PC-9 (cell line): ENCODE measurements at regions not wholly inside any gene's neighbourhood (a gene's known extent, or its start where the extent isn't known, plus 50 kb on each side); places are given as distances from the start of the nearest gene placed in this dataset.

Experiments used
- BruUV-seq: library from RNA; stranded (reverse); fragments of 400-500 nt; replicated peaks from 2 replicates; lab custom pipeline; 2021; lab: Mats Ljungman, UMichigan
- CTCF ChIA-PET: fragments of 300-600 bp; sonication (Branson Sonifier 250); formaldehyde crosslinking; loops from one replicate; lab custom pipeline; 2022; ENCODE audit warnings: antibody characterized with exemption; lab: Charles Lee
- POLR2A ChIA-PET: fragments of 300-600 bp; sonication (Branson Sonifier 250); formaldehyde crosslinking; loops from one replicate; lab custom pipeline; 2022; ENCODE audit warnings: antibody characterized with exemption; ENCODE audit not compliant: unreplicated experiment; lab: Charles Lee
- DNase-seq, 2 experiments: peaks; one replicate each; pipeline versions ENCODE4 v3.0.0 to v3.0.0-alpha.2; 2015 to 2022; ENCODE audit warnings: mixed read lengths in 1 of 2
- H2AFZ ChIP-seq: fragments of 200-600 bp; sonication (generic); 2 replicates; pipeline ENCODE4 v1.8.1; 2017; ENCODE audit warnings: antibody characterized with exemption
- H3F3A ChIP-seq: fragments of 200-600 bp; sonication (generic); 2 replicates; pipeline ENCODE4 v1.8.1; 2017; ENCODE audit warnings: antibody characterized with exemption, mild to moderate bottlenecking, low read depth; ENCODE audit not compliant: insufficient read depth
- H3K27ac ChIP-seq: fragments of 200-600 bp; sonication (generic); 2 replicates; pipeline ENCODE4 v1.6.1; 2016; ENCODE audit warnings: mixed run types
- H3K27me3 ChIP-seq: fragments of 200-600 bp; sonication (generic); 2 replicates; pipeline ENCODE4 v1.6.1; 2016; ENCODE audit warnings: low read depth, mixed run types; ENCODE audit not compliant: insufficient read depth
- H3K36me3 ChIP-seq: fragments of 200-600 bp; sonication (generic); 2 replicates; pipeline ENCODE4 v1.6.1; 2016; ENCODE audit warnings: low read depth, mixed run types
- H3K4me1 ChIP-seq: fragments of 200-600 bp; sonication (generic); replicated peaks from 2 replicates; pipeline ENCODE4 v1.6.1; 2016; ENCODE audit warnings: mixed run types; ENCODE audit not compliant: insufficient read depth
- H3K4me2 ChIP-seq: fragments of 200-600 bp; sonication (generic); 2 replicates; pipeline ENCODE4 v1.6.1; 2017; ENCODE audit warnings: mixed run types
- H3K4me3 ChIP-seq: fragments of 200-600 bp; sonication (generic); 2 replicates; pipeline ENCODE4 v1.6.1; 2016; ENCODE audit warnings: mixed run types
- H3K79me2 ChIP-seq: fragments of 200-600 bp; sonication (generic); 2 replicates; pipeline ENCODE4 v1.6.1; 2017; ENCODE audit warnings: low read depth, mixed run types
- H3K9me2 ChIP-seq: fragments of 200-600 bp; sonication (generic); 2 replicates; pipeline ENCODE4 v1.8.1; 2017; ENCODE audit warnings: mild to moderate bottlenecking; ENCODE audit not compliant: insufficient read depth
- H3K9me3 ChIP-seq: fragments of 200-600 bp; sonication (generic); 2 replicates; pipeline ENCODE4 v1.8.1; 2016; ENCODE audit warnings: low read depth; ENCODE audit not compliant: insufficient read depth
- H4K20me1 ChIP-seq: fragments of 200-600 bp; sonication (generic); 2 replicates; pipeline ENCODE4 v1.8.1; 2017; ENCODE audit not compliant: insufficient read depth
- CTCF ChIP-seq: fragments of 200-600 bp; sonication (generic); conservative IDR thresholded peaks from 2 replicates; pipeline ENCODE4 v1.6.1; 2017; ENCODE audit warnings: mixed run types, antibody characterized with exemption, mild to moderate bottlenecking, moderate library complexity
- EZH2 ChIP-seq: fragments of 200-600 bp; sonication (generic); IDR thresholded peaks from 2 replicates; pipeline ENCODE4 v1.8.0; 2017; ENCODE audit warnings: antibody characterized with exemption, low read depth
- intact Hi-C: fragments of 100-400 bp; cut with micrococcal nuclease; formaldehyde crosslinking; loops from one replicate; pipeline ENCODE4 v1.10.0; 2022; ENCODE audit not compliant: unreplicated experiment

DNA sequence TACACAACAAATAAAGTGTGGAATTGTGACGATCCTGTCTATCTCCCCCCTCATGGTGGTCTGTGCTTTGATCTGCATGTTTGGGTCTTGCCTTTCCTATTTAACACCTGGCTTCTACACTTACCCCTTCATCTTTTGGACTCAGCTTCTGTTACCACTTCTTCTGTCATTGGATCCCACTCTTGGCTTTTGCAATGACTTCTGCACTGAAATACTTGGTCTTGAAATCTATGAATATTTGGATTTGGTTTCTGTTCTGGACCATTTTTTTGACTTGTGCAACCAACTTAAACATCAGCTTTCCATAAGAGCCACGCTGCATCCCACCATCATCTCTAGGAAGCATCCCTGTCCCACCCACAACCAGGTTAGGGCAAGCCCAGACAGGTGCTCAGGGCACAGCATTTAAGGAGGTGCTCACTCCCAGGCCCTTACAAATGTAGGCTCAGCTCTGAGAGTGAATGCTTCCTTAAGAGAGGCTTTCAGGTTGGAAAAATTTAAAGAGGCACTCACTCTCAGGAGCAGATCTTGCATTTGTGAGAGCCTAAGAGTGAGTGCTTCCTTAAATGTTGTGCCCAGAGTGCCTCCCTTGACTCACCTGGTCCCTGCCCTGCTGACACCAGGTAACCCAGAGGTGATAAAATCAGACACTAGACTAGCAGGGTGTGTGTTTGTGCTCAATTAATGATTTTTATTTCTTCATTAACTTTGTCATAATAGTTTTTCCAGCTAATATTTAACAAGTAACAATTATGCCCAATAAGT is 124.5 kb upstream of the SH3BP4 start:
- peaks cover 61% of the 10 kb centered on the region for H3K4me1 ChIP-seq
- no peak for TF ChIP-seq EZH2
- TF ChIP-seq CTCF, result no peak
- no peaks in the 10 kb centered on the region for H3K9me3 ChIP-seq
- no peak overlapping the region for H3K4me3 ChIP-seq
- no peaks in the 10 kb centered on the region for H3K9me2 ChIP-seq
- H3K27ac ChIP-seq, result peak overlapping the region; percentile 36
- H3F3A ChIP-seq, result peaks cover 34% of the 10 kb centered on the region
- CTCF ChIA-PET, result no interaction called here
- DNase-seq, result peak; percentile 50 to 72
- BruUV-seq, result no TSS peak
- no peaks in the 10 kb centered on the region for H3K36me3 ChIP-seq
- intact Hi-C loops, result loop anchor here (2.0 to 10.0 kb wide), 4 partner anchors 125 to 582 kb away; partner anchors contain the start of gene SH3BP4
- H4K20me1 ChIP-seq, result no peaks in the 10 kb centered on the region
- no peaks in the 10 kb centered on the region for H3K27me3 ChIP-seq
- POLR2A ChIA-PET, result interaction anchor here (0.6 kb wide), 1 partner anchor 149 kb away, joined by 5 read pairs; no protein-coding TSS in a partner anchor
- H2AFZ ChIP-seq, result no peak overlapping the region
- no peaks in the 10 kb centered on the region for H3K79me2 ChIP-seq
- peak overlapping the region; percentile 37 for H3K4me2 ChIP-seq

DNA sequence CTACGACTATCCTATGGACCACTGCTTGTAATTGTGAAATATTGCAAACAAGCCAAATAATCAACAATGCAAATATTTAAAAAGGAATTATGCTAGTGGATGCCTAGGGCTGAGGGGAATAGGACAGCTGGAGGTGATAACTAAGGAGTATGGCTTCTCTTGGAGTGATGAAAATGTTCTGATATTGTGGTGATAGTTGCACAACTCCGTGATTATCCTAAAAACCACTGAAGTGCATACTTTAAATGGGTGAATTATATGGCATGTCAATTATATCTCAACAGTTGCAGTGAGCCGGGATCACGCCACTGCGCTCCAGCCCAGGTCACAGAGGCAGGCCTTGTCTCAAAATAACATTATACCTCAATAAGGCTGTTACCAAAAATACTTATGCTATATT is 125.1 kb upstream of the SH3BP4 start:
- intact Hi-C loops, result loop anchor here (2.0 to 10.0 kb wide), 4 partner anchors 126 to 582 kb away; partner anchors contain the start of gene SH3BP4
- CTCF ChIA-PET, result no interaction called here

DNA sequence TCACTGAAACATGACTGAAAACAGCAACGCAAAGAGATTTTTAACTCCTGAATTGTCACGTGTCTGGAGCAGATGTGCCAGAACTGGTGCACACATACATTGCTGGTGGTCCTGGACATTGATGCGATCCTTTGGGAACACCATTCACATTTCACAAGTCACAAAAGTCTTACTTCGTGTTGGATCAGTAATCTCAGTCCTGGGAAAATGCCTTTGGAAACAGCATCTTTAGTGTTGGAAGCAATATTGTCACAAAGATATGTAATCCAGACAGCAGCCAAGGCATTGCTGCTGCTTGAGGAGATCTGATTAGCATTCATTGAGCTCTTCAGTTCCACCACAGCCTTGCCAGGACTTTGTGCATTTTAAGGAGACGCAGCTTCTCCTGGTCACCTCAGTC is 126.2 kb upstream of the SH3BP4 start:
- Histone ChIP-seq H3K4me3 (no peak overlapping the region), H3K9me3 (no peaks in the 10 kb centered on the region), H4K20me1 (no peaks in the 10 kb centered on the region), H3F3A (peaks cover 34% of the 10 kb centered on the region), H3K36me3 (no peaks in the 10 kb centered on the region), H3K4me2 (no peak overlapping the region), H3K27me3 (no peaks in the 10 kb centered on the region), H3K4me1 (peaks cover 61% of the 10 kb centered on the region), H3K27ac (no peak overlapping the region), H2AFZ (no peak overlapping the region), H3K79me2 (no peaks in the 10 kb centered on the region), H3K9me2 (no peaks in the 10 kb centered on the region; the same call in 1 of the 2 replicates)
- no peak for DNase-seq
- no peak for TF ChIP-seq EZH2
- TF ChIP-seq CTCF, result no peak
- intact Hi-C loops, result loop anchor here (2.0 to 10.0 kb wide), 4 partner anchors 127 to 581 kb away; partner anchors contain the start of gene SH3BP4
- ChIA-PET POLR2A (no interaction called here), CTCF (interaction anchor here (0.6 to 0.8 kb wide), 2 partner anchors 261 to 280 kb away, joined by 3 read pairs; no protein-coding TSS in a partner anchor)
- BruUV-seq, result no TSS peak

More for the DNA sequence above, 125.1 kb upstream of the SH3BP4 start:
- no peaks in the 10 kb centered on the region for H3K9me3 ChIP-seq
- no peak overlapping the region for H2AFZ ChIP-seq
- peaks cover 34% of the 10 kb centered on the region for H3F3A ChIP-seq
- no peak overlapping the region for H3K27ac ChIP-seq
- H3K4me1 ChIP-seq, result peaks cover 61% of the 10 kb centered on the region
- POLR2A ChIA-PET, result no interaction called here
- H3K79me2 ChIP-seq, result no peaks in the 10 kb centered on the region
- no peak for DNase-seq
- no peak overlapping the region for H3K4me3 ChIP-seq
- TF ChIP-seq CTCF, result no peak
- H4K20me1 ChIP-seq, result no peaks in the 10 kb centered on the region
- H3K9me2 ChIP-seq, result no peaks in the 10 kb centered on the region; the same call in 1 of the 2 replicates
- H3K4me2 ChIP-seq, result peak overlapping the region; percentile 37
- no peaks in the 10 kb centered on the region for H3K27me3 ChIP-seq
- no TSS peak for BruUV-seq
- no peaks in the 10 kb centered on the region for H3K36me3 ChIP-seq
